HepG2 (cell line): ENCODE measurements at regions not wholly inside any gene's neighbourhood (a gene's known extent, or its start where the extent isn't known, plus 50 kb on each side); places are given as distances from the start of the nearest gene placed in this dataset.

Source experiments
- ATAC-seq: fragments of 200-7000 bp; cut with Tn5 transposase; 3 replicates; pipeline ENCODE4 v1.9.1; 2020; ENCODE audit warnings: mild to moderate bottlenecking, moderate library complexity
- BruUV-seq: library from RNA; stranded (reverse); fragments of 400-500 nt; replicated peaks from 2 replicates; lab custom pipeline; 2021; lab: Mats Ljungman, UMichigan
- CTCF ChIA-PET: fragments of 300-600 bp; formaldehyde crosslinking; extraction: SDS; loops from one replicate; lab custom pipeline; 2021; ENCODE audit warnings: low total read pairs, inconsistent platforms, low intra/inter-chr PET ratio; lab: Yijun Ruan, JAX
- POLR2A ChIA-PET: fragments of 350-600 bp; sonication (Branson Sonifier 250); formaldehyde crosslinking; loops from one replicate; lab custom pipeline; 2020; ENCODE audit warnings: antibody characterized with exemption, inconsistent platforms; lab: Yijun Ruan, JAX
- DNase-seq: peaks from one replicate; pipeline ENCODE4 v3.0.0-alpha.2; 2015; ENCODE audit warnings: low spot score
- FAIRE-seq: peaks from 3 replicates; lab custom pipeline; 2011; peaks lifted over from hg19 to GRCh38; lab: Jason Lieb, UNC
- H2AFZ ChIP-seq: one replicate; pipeline ENCODE4 v1.6.1; 2011; ENCODE audit warnings: low read length, inconsistent platforms
- H3K27ac ChIP-seq: fragments of 300-600 bp; 3 replicates; pipeline ENCODE4 v1.8.0; 2011; ENCODE audit warnings: mixed run types, mild to moderate bottlenecking, mixed read lengths, low read length, inconsistent platforms; ENCODE audit not compliant: insufficient read depth; ENCODE audit errors: extremely low read length
- H3K27me3 ChIP-seq, 2 experiments: fragments of 200-600 bp in 1 of 2; 2 replicates in 1 of 2; 3 replicates in 1 of 2; pipeline versions ENCODE4 v1.6.0 to v1.8.0; 2011; ENCODE audit warnings: low read length in 2 of 2, mild to moderate bottlenecking in 2 of 2, moderate library complexity in 2 of 2, inconsistent platforms in 1 of 2; ENCODE audit not compliant: insufficient read depth in 2 of 2, control insufficient read depth in 1 of 2
- H3K36me3 ChIP-seq, 2 experiments: fragments of 200-600 bp in 1 of 2; replicated peaks in 1 of 2; 2 replicates in 1 of 2; 3 replicates in 1 of 2; pipeline versions ENCODE4 v1.5.1 to v1.8.0; 2011; ENCODE audit warnings: low read length in 2 of 2, inconsistent platforms in 1 of 2; ENCODE audit not compliant: insufficient read depth in 2 of 2, control insufficient read depth in 1 of 2
- H3K4me1 ChIP-seq: 2 replicates; pipeline ENCODE4 v1.5.1; 2012; ENCODE audit warnings: low read length, inconsistent platforms; ENCODE audit not compliant: insufficient read depth
- H3K4me2 ChIP-seq: 2 replicates; pipeline ENCODE4 v1.6.0; 2011; ENCODE audit warnings: low read depth, low read length, inconsistent platforms
- H3K4me3 ChIP-seq, 3 experiments: fragments of 200-600 bp in 1 of 3; sonication (generic), shearing (Covaris generic) in 1 of 3; replicated peaks in 1 of 3; 2 replicates each; pipeline ENCODE4 v1.5.1; 2011 to 2016; ENCODE audit warnings: low read length in 3 of 3, inconsistent platforms in 2 of 3, low read depth in 2 of 3, mild to moderate bottlenecking in 2 of 3, control low read depth in 1 of 3, mixed read lengths in 1 of 3; ENCODE audit not compliant: insufficient read depth in 1 of 3
- H3K79me2 ChIP-seq: one replicate; pipeline ENCODE4 v1.6.1; 2011; ENCODE audit warnings: low read length, inconsistent platforms; ENCODE audit not compliant: insufficient read depth
- H3K9ac ChIP-seq: 2 replicates; pipeline ENCODE4 v1.6.0; 2011; ENCODE audit warnings: mild to moderate bottlenecking, low read depth, low read length, inconsistent platforms; ENCODE audit not compliant: insufficient read depth
- H3K9me3 ChIP-seq: 2 replicates; pipeline ENCODE4 v1.5.1; 2012; ENCODE audit warnings: mild to moderate bottlenecking, low read length
- H4K20me1 ChIP-seq: 2 replicates; pipeline ENCODE4 v1.6.0; 2011; ENCODE audit warnings: inconsistent platforms, mild to moderate bottlenecking, low read length, moderate library complexity; ENCODE audit not compliant: insufficient read depth
- EEA1 ChIP-seq: sonication (generic); formaldehyde crosslinking; IDR thresholded peaks from 2 replicates; pipeline ENCODE4 v1.5.1; 2020; ENCODE audit warnings: mild to moderate bottlenecking, missing genetic modification reagents, borderline replicate concordance
- EED ChIP-seq: sonication (generic); formaldehyde crosslinking; IDR thresholded peaks from 2 replicates; pipeline ENCODE4 v1.5.0; 2020; ENCODE audit warnings: mild to moderate bottlenecking, missing genetic modification reagents
- MBNL3 ChIP-seq: fragments of 250-450 bp; sonication (Bioruptor Pico); conservative IDR thresholded peaks from 2 replicates; pipeline ENCODE4 v1.8.0; 2022; ENCODE audit warnings: mild to moderate bottlenecking, inconsistent platforms
- MIER2 ChIP-seq: IDR thresholded peaks from 2 replicates; pipeline ENCODE4 v1.6.1; 2016; ENCODE audit warnings: missing biosample characterization, missing genetic modification reagents
- NR0B2 ChIP-seq: sonication (generic); formaldehyde crosslinking; IDR thresholded peaks from 2 replicates; pipeline ENCODE4 v1.4.0; 2020; ENCODE audit warnings: mild to moderate bottlenecking, missing genetic modification reagents
- PRPF4 ChIP-seq: fragments of 200-400 bp; formaldehyde crosslinking; IDR thresholded peaks from 2 replicates; pipeline ENCODE4 v1.6.1; 2016; ENCODE audit warnings: low read length, low read depth; ENCODE audit not compliant: poor library complexity, severe bottlenecking
- SKI ChIP-seq: fragments of 450-650 bp; IDR thresholded peaks from one replicate; pipeline ENCODE4 v1.6.1; 2018; ENCODE audit warnings: mild to moderate bottlenecking; ENCODE audit not compliant: partially characterized antibody
- THAP9 ChIP-seq: sonication (generic); formaldehyde crosslinking; IDR thresholded peaks from 2 replicates; pipeline ENCODE4; 2020; ENCODE audit warnings: missing genetic modification reagents, mild to moderate bottlenecking, borderline replicate concordance
- ZEB1 ChIP-seq: IDR thresholded peaks from 2 replicates; pipeline ENCODE4 v1.6.1; 2012; ENCODE audit warnings: mild to moderate bottlenecking, low read depth, inconsistent platforms; ENCODE audit not compliant: insufficient replicate concordance
- ZMYM2 ChIP-seq: sonication (generic); formaldehyde crosslinking; IDR thresholded peaks from 2 replicates; pipeline ENCODE4 v1.8.0; 2022; ENCODE audit warnings: mild to moderate bottlenecking, missing genetic modification reagents
- ZNF124 ChIP-seq: sonication (generic); formaldehyde crosslinking; IDR thresholded peaks from 2 replicates; pipeline ENCODE4 v1.4.0; 2020; ENCODE audit warnings: missing genetic modification reagents
- ZNF512 ChIP-seq: sonication (generic); formaldehyde crosslinking; IDR thresholded peaks from 2 replicates; pipeline ENCODE4 v1.4.0; 2020; ENCODE audit warnings: mild to moderate bottlenecking, missing genetic modification reagents
- WGBS: methylation state at CpG from one replicate; pipeline ENCODE4 v1.1.6; 2017; ENCODE audit warnings: low lambda C conversion rate; 5-methylcytosine and 5-hydroxymethylcytosine counted together
- in situ Hi-C: cut with HindIII; loops from 2 replicates; pipeline ENCODE4 v1.10.0; 2017; ENCODE audit warnings: low pct_unique_long_range_greater_than_20kb; ENCODE audit not compliant: extremely low pct_ligation_motif_present
- intact Hi-C: fragments of 100-400 bp; cut with micrococcal nuclease; formaldehyde crosslinking; loops from one replicate; pipeline ENCODE4 v1.10.0; 2022; ENCODE audit not compliant: unreplicated experiment
- TF ChIP-seq, protein P1 (sequence below): sonication (generic); formaldehyde crosslinking; IDR thresholded peaks from 2 replicates; pipeline ENCODE4 v1.5.0; 2020; ENCODE audit warnings: mild to moderate bottlenecking, missing genetic modification reagents, borderline replicate concordance

GRCh38 chr5:54719384-54720283 is 202.1 kb downstream of the SNX18 start:
- ATAC-seq (no peak), FAIRE-seq (no peak), DNase-seq (no peak)
- Histone ChIP-seq H2AFZ (no peak overlapping the region), H3K9me3 (no peaks in the 10 kb centered on the region), H3K4me2 (no peak overlapping the region), H3K27me3 (no peaks in the 10 kb centered on the region), H3K36me3 (no peaks in the 10 kb centered on the region), H3K9ac (no peak overlapping the region), H3K27ac (no peak overlapping the region), H4K20me1 (no peaks in the 10 kb centered on the region), H3K4me3 (no peak overlapping the region), H3K79me2 (no peaks in the 10 kb centered on the region), H3K4me1 (no peaks in the 10 kb centered on the region)
- intact Hi-C loops = no loop called here
- BruUV-seq = no TSS peak
- in situ Hi-C loops = no loop called here
- WGBS = 9% methylated on average over 7 of the region's 7 CpGs
- CTCF ChIA-PET = no interaction called here
- POLR2A ChIA-PET = no interaction called here
- no peak for TF ChIP-seq ZNF124
- TF ChIP-seq ZNF512 = no peak
- no peak for TF ChIP-seq ZEB1
- TF ChIP-seq MBNL3 (CRISPR knock-in tag) = no peak
- TF ChIP-seq PRPF4 = no peak
- no peak for TF ChIP-seq EED (CRISPR knock-in tag)
- no peak for TF ChIP-seq SKI
- TF ChIP-seq THAP9 (CRISPR knock-in tag) = no peak
- TF ChIP-seq, protein P1, sequence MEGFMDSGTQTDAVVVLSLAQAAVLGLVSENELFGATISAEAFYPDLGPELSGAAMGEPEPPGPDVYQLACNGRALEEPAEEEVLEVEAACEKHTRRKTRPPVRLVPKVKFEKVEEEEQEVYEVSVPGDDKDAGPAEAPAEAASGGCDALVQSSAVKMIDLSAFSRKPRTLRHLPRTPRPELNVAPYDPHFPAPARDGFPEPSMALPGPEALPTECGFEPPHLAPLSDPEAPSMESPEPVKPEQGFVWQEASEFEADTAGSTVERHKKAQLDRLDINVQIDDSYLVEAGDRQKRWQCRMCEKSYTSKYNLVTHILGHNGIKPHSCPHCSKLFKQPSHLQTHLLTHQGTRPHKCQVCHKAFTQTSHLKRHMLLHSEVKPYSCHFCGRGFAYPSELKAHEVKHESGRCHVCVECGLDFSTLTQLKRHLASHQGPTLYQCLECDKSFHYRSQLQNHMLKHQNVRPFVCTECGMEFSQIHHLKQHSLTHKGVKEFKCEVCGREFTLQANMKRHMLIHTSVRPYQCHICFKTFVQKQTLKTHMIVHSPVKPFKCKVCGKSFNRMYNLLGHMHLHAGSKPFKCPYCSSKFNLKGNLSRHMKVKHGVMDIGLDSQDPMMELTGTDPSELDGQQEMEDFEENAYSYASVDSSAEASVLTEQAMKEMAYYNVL (CRISPR knock-in tag) = no peak
- TF ChIP-seq EEA1 (CRISPR knock-in tag) = no peak
- TF ChIP-seq ZMYM2 (CRISPR knock-in tag) = no peak
- TF ChIP-seq MIER2 (CRISPR knock-in tag) = no peak
- TF ChIP-seq NR0B2 (CRISPR knock-in tag) = no peak
